Renal cortical epithelial cell (primary cell): ENCODE measurements at regions not wholly inside any gene's neighbourhood (a gene's known extent, or its start where the extent isn't known, plus 50 kb on each side); places are given as distances from the start of the nearest gene placed in this dataset.
"Not testable (repeated sequence)": the region's sequence is repeated elsewhere in the genome, so short reads cannot be mapped to it uniquely, and the experiment has no call there.

Source experiments
- DNase-seq: peaks from one replicate; pipeline ENCODE4 v3.0.0-alpha.2; 2011; ENCODE audit warnings: low read depth

- DNase-seq = no peak
Measured at GRCh38 chr3:79973917-79974595, 206.3 kb upstream of the ROBO1 start.

GRCh38 chr3:79973482-79973881, 205.7 kb upstream of the ROBO1 start:
- DNase-seq = no peak

- no peak for DNase-seq
Measured at GRCh38 chr3:79968418-79968817, 200.6 kb upstream of the ROBO1 start.

- DNase-seq = no peak
Measured at GRCh38 chr3:79960594-79960993, 192.8 kb upstream of the ROBO1 start.

- DNase-seq = no peak
Measured at GRCh38 chr3:79957066-79957465, 189.3 kb upstream of the ROBO1 start.

- no peak for DNase-seq
Measured at GRCh38 chr3:79954756-79955155, 187.0 kb upstream of the ROBO1 start.

- DNase-seq = no peak
Measured at GRCh38 chr3:79953591-79954101, 185.8 kb upstream of the ROBO1 start.

GRCh38 chr3:79951426-79951825, 183.6 kb upstream of the ROBO1 start:
- DNase-seq = not testable (repeated sequence)

GRCh38 chr3:79947957-79948356, 180.2 kb upstream of the ROBO1 start:
- DNase-seq = no peak

GRCh38 chr3:79947469-79947868, 179.7 kb upstream of the ROBO1 start:
- no peak for DNase-seq

- peak; percentile 36 for DNase-seq
Measured at GRCh38 chr3:79937567-79937966, 169.8 kb upstream of the ROBO1 start.

GRCh38 chr3:79930196-79930595, 162.4 kb upstream of the ROBO1 start:
- no peak for DNase-seq

- DNase-seq = no peak
Measured at GRCh38 chr3:79928687-79929408, 161.1 kb upstream of the ROBO1 start.

- DNase-seq = no peak
Measured at GRCh38 chr3:79926522-79926921, 158.7 kb upstream of the ROBO1 start.

- DNase-seq = no peak
Measured at GRCh38 chr3:79922633-79923032, 154.8 kb upstream of the ROBO1 start.

- peak; percentile 1 for DNase-seq
Measured at GRCh38 chr3:79917561-79917960, 149.8 kb upstream of the ROBO1 start.

- DNase-seq = no peak
Measured at GRCh38 chr3:79910337-79910736, 142.5 kb upstream of the ROBO1 start.

- no peak for DNase-seq
Measured at GRCh38 chr3:79906106-79906505, 138.3 kb upstream of the ROBO1 start.

GRCh38 chr3:79902151-79902550, 134.4 kb upstream of the ROBO1 start:
- no peak for DNase-seq

- DNase-seq = no peak
Measured at GRCh38 chr3:79898907-79899306, 131.1 kb upstream of the ROBO1 start.

- no peak for DNase-seq
Measured at GRCh38 chr3:79896086-79896485, 128.3 kb upstream of the ROBO1 start.

- DNase-seq = no peak
Measured at GRCh38 chr3:79887213-79887612, 119.4 kb upstream of the ROBO1 start.

GRCh38 chr3:79886204-79886603, 118.4 kb upstream of the ROBO1 start:
- DNase-seq = no peak
